GM23338 (cell line): ENCODE measurements at regions not wholly inside any gene's neighbourhood (a gene's known extent, or its start where the extent isn't known, plus 50 kb on each side); places are given as distances from the start of the nearest gene placed in this dataset.
A peak's percentile ranks its signal among the peaks of the same experiment; 100 is the strongest.

ENCODE experiments used
- ATAC-seq: fragments of 200-7000 bp; cut with Tn5 transposase; 3 replicates; pipeline ENCODE4 v1.9.1; 2020
- DNase-seq: peaks from one replicate; pipeline ENCODE4 v3.0.0-alpha.2; 2015; ENCODE audit warnings: low spot score
- H2AFZ ChIP-seq: fragments of 200-600 bp; sonication (generic); 2 replicates; pipeline ENCODE4 v1.8.0; 2016; ENCODE audit warnings: antibody characterized with exemption, mild to moderate bottlenecking, moderate library complexity
- H3F3A ChIP-seq: fragments of 200-600 bp; sonication (generic); replicated peaks from 2 replicates; pipeline ENCODE4 v1.8.0; 2017; ENCODE audit warnings: antibody characterized with exemption, mixed run types, low read depth
- H3K27ac ChIP-seq: fragments of 200-600 bp; sonication (generic); 2 replicates; pipeline ENCODE4 v1.6.1; 2016; ENCODE audit warnings: low read depth
- H3K27me3 ChIP-seq: fragments of 200-600 bp; sonication (generic); 2 replicates; pipeline ENCODE4 v1.8.0; 2016; ENCODE audit warnings: mild to moderate bottlenecking, mixed run types, moderate library complexity; ENCODE audit not compliant: insufficient read depth
- H3K36me3 ChIP-seq: fragments of 200-600 bp; sonication (generic); 2 replicates; pipeline ENCODE4 v1.8.0; 2016; ENCODE audit warnings: mild to moderate bottlenecking; ENCODE audit not compliant: insufficient read depth
- H3K4me1 ChIP-seq: fragments of 200-600 bp; sonication (generic); 2 replicates; pipeline ENCODE4 v1.8.0; 2016; ENCODE audit warnings: mild to moderate bottlenecking, moderate library complexity; ENCODE audit not compliant: insufficient read depth
- H3K4me2 ChIP-seq: fragments of 200-600 bp; sonication (generic); 2 replicates; pipeline ENCODE4 v1.7.1; 2017; ENCODE audit warnings: mixed run types
- H3K4me3 ChIP-seq: fragments of 200-600 bp; sonication (generic); 2 replicates; pipeline ENCODE4 v1.6.1; 2016; ENCODE audit warnings: mixed run types
- H3K79me2 ChIP-seq: fragments of 200-600 bp; sonication (generic); replicated peaks from 2 replicates; pipeline ENCODE4 v1.8.0; 2017; ENCODE audit warnings: mild to moderate bottlenecking; ENCODE audit not compliant: insufficient read depth
- H3K9me2 ChIP-seq: fragments of 200-600 bp; sonication (generic); 2 replicates; pipeline ENCODE4 v1.8.0; 2017; ENCODE audit not compliant: insufficient read depth
- H4K20me1 ChIP-seq: fragments of 200-600 bp; sonication (generic); replicated peaks from 2 replicates; pipeline ENCODE4 v1.8.0; 2017; ENCODE audit warnings: mild to moderate bottlenecking; ENCODE audit not compliant: insufficient read depth
- H3K27ac Mint-ChIP-seq: 2 replicates; pipeline ENCODE4 v1.8.0; 2020; ENCODE audit warnings: inconsistent platforms, mild to moderate bottlenecking, moderate library complexity, mixed read lengths
- H3K27me3 Mint-ChIP-seq: 3 replicates; pipeline ENCODE4 v1.8.0; 2022; ENCODE audit warnings: low read depth, mild to moderate bottlenecking, moderate library complexity, mixed read lengths, inconsistent platforms; ENCODE audit not compliant: insufficient read depth, poor library complexity
- H3K36me3 Mint-ChIP-seq: 3 replicates; pipeline ENCODE4 v1.8.0; 2021; ENCODE audit warnings: low read depth, mild to moderate bottlenecking, inconsistent platforms, moderate library complexity, mixed read lengths
- H3K4me1 Mint-ChIP-seq: 3 replicates; pipeline ENCODE4 v1.8.0; 2020; ENCODE audit warnings: mild to moderate bottlenecking, inconsistent platforms, mixed read lengths
- H3K4me3 Mint-ChIP-seq: 3 replicates; pipeline ENCODE4 v1.8.0; 2021; ENCODE audit warnings: moderate library complexity, mild to moderate bottlenecking, inconsistent platforms, mixed read lengths
- H3K9me3 Mint-ChIP-seq: 3 replicates; pipeline ENCODE4 v1.8.0; 2020; ENCODE audit warnings: moderate library complexity, mild to moderate bottlenecking, inconsistent platforms, mixed read lengths
- EZH2 ChIP-seq: fragments of 200-600 bp; sonication (generic); IDR thresholded peaks from one replicate; pipeline ENCODE4 v1.8.0; 2017; ENCODE audit warnings: antibody characterized with exemption, mild to moderate bottlenecking, low read depth; ENCODE audit not compliant: unreplicated experiment
- EZH2phosphoT487 ChIP-seq: fragments of 200-600 bp; sonication (generic); IDR thresholded peaks from one replicate; pipeline ENCODE4 v1.8.1; 2018; ENCODE audit warnings: antibody characterized with exemption; ENCODE audit not compliant: unreplicated experiment
- NANOG ChIP-seq: IDR thresholded peaks from 2 replicates; pipeline ENCODE4 v1.6.1; 2016; ENCODE audit warnings: antibody characterized with exemption, borderline replicate concordance
- ZNF114 ChIP-seq: fragments of 250-450 bp; sonication (Bioruptor Pico); IDR thresholded peaks from 2 replicates; pipeline ENCODE4 v1.5.0; 2020; ENCODE audit warnings: mild to moderate bottlenecking, moderate library complexity
- ZNF331 ChIP-seq: fragments of 250-450 bp; sonication (Bioruptor Pico); IDR thresholded peaks from 2 replicates; pipeline ENCODE4 v1.5.0; 2020; ENCODE audit warnings: low read depth, mild to moderate bottlenecking, moderate library complexity
- TF ChIP-seq, protein P1 (sequence below): fragments of 250-450 bp; sonication (Bioruptor Pico); IDR thresholded peaks from 2 replicates; pipeline ENCODE4 v1.5.0; 2020; ENCODE audit warnings: mild to moderate bottlenecking, moderate library complexity
- TF ChIP-seq, protein P2 (sequence below): IDR thresholded peaks from 2 replicates; pipeline ENCODE4 v1.6.1; 2016; ENCODE audit warnings: antibody characterized with exemption
- TF ChIP-seq, protein P3 (sequence below), 2 experiments: fragments of 200-600 bp in 1 of 2; sonication (generic) in 1 of 2; conservative IDR thresholded peaks; 2 replicates each; pipeline versions ENCODE4 v1.5.1 to v1.6.1; 2016 to 2017; ENCODE audit warnings: antibody characterized with exemption in 2 of 2, low read depth in 2 of 2, mild to moderate bottlenecking in 2 of 2, moderate library complexity in 1 of 2

GRCh38 chr3:177610686-177611633 is 413.7 kb upstream of the TBL1XR1 start:
- Histone ChIP-seq H4K20me1 (no peaks in the 10 kb centered on the region), H3K27me3 (no peaks in the 10 kb centered on the region), H2AFZ (no peak overlapping the region), H3K9me2 (peaks cover 3% of the 10 kb centered on the region; the same call in 1 of the 2 replicates), H3K27ac (peak overlapping the region; percentile 92), H3K4me2 (peak overlapping the region; percentile 55), H3K36me3 (no peaks in the 10 kb centered on the region), H3K4me1 (peaks cover 43% of the 10 kb centered on the region), H3K4me3 (peak overlapping the region; percentile 0), H3F3A (0 out of 2 replicates have a peak, but pooled peaks cover 6% of the 10 kb centered on the region), H3K79me2 (no peaks in the 10 kb centered on the region)
- H3K27ac Mint-ChIP-seq: peak overlapping the region; percentile 87
- H3K9me3 Mint-ChIP-seq: no peaks in the 10 kb centered on the region
- peaks cover 57% of the 10 kb centered on the region for H3K4me1 Mint-ChIP-seq
- ATAC-seq (peak; percentile 47; the same call in 2 of the 3 replicates), DNase-seq (peak; percentile 55)
- H3K27me3 Mint-ChIP-seq: peaks cover 5% of the 10 kb centered on the region
- TF ChIP-seq EZH2phosphoT487 (no peak), NANOG (peak; percentile 84)
- 0 out of 3 replicates have a peak overlapping the region, but pooled peaks have one; percentile 14 for H3K4me3 Mint-ChIP-seq
- no peaks in the 10 kb centered on the region; the same call in 2 of the 3 replicates for H3K36me3 Mint-ChIP-seq

DNA sequence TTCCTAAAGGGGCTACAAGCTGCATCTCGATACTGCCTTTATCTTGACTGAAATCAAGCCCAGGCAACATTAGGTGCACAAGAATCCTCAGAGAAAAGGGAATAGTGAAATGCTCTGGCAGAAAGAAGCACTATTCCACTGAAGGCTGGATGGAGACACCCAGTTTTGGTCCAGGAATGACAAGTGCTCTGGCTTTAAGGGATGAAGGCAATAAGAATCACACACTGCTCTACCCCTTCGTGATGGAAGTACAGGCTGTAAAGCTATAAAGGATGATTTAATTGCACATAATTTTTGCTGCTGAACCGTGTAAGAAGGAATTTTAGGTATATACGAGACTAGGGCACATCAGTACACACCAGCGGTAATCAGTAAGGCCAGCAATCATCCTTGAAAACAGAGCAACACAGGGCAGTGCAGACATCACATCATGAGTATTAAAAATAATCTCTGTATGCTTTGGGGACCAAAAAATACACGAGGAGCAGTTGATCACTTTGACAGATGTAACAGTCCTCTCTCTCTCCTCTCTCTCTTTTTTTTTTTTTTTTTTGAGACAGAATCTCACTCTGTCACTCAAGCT is 414.6 kb upstream of the TBL1XR1 start:
- ATAC-seq: no peak
- TF ChIP-seq, protein P1, sequence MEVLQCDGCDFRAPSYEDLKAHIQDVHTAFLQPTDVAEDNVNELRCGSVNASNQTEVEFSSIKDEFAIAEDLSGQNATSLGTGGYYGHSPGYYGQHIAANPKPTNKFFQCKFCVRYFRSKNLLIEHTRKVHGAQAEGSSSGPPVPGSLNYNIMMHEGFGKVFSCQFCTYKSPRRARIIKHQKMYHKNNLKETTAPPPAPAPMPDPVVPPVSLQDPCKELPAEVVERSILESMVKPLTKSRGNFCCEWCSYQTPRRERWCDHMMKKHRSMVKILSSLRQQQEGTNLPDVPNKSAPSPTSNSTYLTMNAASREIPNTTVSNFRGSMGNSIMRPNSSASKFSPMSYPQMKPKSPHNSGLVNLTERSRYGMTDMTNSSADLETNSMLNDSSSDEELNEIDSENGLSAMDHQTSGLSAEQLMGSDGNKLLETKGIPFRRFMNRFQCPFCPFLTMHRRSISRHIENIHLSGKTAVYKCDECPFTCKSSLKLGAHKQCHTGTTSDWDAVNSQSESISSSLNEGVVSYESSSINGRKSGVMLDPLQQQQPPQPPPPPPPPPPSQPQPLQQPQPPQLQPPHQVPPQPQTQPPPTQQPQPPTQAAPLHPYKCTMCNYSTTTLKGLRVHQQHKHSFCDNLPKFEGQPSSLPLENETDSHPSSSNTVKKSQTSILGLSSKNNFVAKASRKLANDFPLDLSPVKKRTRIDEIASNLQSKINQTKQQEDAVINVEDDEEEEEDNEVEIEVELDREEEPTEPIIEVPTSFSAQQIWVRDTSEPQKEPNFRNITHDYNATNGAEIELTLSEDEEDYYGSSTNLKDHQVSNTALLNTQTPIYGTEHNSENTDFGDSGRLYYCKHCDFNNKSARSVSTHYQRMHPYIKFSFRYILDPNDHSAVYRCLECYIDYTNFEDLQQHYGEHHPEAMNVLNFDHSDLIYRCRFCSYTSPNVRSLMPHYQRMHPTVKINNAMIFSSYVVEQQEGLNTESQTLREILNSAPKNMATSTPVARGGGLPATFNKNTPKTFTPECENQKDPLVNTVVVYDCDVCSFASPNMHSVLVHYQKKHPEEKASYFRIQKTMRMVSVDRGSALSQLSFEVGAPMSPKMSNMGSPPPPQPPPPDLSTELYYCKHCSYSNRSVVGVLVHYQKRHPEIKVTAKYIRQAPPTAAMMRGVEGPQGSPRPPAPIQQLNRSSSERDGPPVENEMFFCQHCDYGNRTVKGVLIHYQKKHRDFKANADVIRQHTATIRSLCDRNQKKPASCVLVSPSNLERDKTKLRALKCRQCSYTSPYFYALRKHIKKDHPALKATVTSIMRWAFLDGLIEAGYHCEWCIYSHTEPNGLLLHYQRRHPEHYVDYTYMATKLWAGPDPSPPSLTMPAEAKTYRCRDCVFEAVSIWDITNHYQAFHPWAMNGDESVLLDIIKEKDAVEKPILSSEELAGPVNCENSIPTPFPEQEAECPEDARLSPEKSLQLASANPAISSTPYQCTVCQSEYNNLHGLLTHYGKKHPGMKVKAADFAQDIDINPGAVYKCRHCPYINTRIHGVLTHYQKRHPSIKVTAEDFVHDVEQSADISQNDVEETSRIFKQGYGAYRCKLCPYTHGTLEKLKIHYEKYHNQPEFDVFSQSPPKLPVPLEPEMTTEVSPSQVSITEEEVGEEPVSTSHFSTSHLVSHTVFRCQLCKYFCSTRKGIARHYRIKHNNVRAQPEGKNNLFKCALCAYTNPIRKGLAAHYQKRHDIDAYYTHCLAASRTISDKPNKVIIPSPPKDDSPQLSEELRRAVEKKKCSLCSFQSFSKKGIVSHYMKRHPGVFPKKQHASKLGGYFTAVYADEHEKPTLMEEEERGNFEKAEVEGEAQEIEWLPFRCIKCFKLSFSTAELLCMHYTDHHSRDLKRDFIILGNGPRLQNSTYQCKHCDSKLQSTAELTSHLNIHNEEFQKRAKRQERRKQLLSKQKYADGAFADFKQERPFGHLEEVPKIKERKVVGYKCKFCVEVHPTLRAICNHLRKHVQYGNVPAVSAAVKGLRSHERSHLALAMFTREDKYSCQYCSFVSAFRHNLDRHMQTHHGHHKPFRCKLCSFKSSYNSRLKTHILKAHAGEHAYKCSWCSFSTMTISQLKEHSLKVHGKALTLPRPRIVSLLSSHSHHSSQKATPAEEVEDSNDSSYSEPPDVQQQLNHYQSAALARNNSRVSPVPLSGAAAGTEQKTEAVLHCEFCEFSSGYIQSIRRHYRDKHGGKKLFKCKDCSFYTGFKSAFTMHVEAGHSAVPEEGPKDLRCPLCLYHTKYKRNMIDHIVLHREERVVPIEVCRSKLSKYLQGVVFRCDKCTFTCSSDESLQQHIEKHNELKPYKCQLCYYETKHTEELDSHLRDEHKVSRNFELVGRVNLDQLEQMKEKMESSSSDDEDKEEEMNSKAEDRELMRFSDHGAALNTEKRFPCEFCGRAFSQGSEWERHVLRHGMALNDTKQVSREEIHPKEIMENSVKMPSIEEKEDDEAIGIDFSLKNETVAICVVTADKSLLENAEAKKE (CRISPR knock-in tag): no peak
- TF ChIP-seq EZH2 (no peak), ZNF331 (CRISPR knock-in tag) (no peak), NANOG (no peak), EZH2phosphoT487 (no peak), ZNF114 (no peak)
- TF ChIP-seq, protein P2, sequence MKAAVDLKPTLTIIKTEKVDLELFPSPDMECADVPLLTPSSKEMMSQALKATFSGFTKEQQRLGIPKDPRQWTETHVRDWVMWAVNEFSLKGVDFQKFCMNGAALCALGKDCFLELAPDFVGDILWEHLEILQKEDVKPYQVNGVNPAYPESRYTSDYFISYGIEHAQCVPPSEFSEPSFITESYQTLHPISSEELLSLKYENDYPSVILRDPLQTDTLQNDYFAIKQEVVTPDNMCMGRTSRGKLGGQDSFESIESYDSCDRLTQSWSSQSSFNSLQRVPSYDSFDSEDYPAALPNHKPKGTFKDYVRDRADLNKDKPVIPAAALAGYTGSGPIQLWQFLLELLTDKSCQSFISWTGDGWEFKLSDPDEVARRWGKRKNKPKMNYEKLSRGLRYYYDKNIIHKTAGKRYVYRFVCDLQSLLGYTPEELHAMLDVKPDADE: no peak
- TF ChIP-seq, protein P3, sequence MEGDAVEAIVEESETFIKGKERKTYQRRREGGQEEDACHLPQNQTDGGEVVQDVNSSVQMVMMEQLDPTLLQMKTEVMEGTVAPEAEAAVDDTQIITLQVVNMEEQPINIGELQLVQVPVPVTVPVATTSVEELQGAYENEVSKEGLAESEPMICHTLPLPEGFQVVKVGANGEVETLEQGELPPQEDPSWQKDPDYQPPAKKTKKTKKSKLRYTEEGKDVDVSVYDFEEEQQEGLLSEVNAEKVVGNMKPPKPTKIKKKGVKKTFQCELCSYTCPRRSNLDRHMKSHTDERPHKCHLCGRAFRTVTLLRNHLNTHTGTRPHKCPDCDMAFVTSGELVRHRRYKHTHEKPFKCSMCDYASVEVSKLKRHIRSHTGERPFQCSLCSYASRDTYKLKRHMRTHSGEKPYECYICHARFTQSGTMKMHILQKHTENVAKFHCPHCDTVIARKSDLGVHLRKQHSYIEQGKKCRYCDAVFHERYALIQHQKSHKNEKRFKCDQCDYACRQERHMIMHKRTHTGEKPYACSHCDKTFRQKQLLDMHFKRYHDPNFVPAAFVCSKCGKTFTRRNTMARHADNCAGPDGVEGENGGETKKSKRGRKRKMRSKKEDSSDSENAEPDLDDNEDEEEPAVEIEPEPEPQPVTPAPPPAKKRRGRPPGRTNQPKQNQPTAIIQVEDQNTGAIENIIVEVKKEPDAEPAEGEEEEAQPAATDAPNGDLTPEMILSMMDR (conservative IDR thresholded peaks at IDR 0.05; ENCODE audit: low read depth in 2 of 2): no peak

More for the DNA sequence above, 414.6 kb upstream of the TBL1XR1 start:
- Mint-ChIP-seq H3K27me3 (peaks cover 5% of the 10 kb centered on the region), H3K9me3 (no peaks in the 10 kb centered on the region), H3K27ac (peak overlapping the region; percentile 87), H3K4me1 (peaks cover 54% of the 10 kb centered on the region), H3K36me3 (no peaks in the 10 kb centered on the region; the same call in 2 of the 3 replicates), H3K4me3 (no peak overlapping the region)
- peak overlapping the region; percentile 0; the same call in 1 of the 2 replicates for H3K4me3 ChIP-seq
- H3F3A ChIP-seq: 0 out of 2 replicates have a peak, but pooled peaks cover 6% of the 10 kb centered on the region
- peak; percentile 17 for DNase-seq
- H3K36me3 ChIP-seq: no peaks in the 10 kb centered on the region
- no peaks in the 10 kb centered on the region for H3K27me3 ChIP-seq
- no peaks in the 10 kb centered on the region for H3K79me2 ChIP-seq
- H3K27ac ChIP-seq: peak overlapping the region; percentile 92
- H2AFZ ChIP-seq: no peak overlapping the region
- H4K20me1 ChIP-seq: no peaks in the 10 kb centered on the region
- peaks cover 43% of the 10 kb centered on the region for H3K4me1 ChIP-seq
- H3K4me2 ChIP-seq: peak overlapping the region; percentile 55
- peaks cover 3% of the 10 kb centered on the region; the same call in 1 of the 2 replicates for H3K9me2 ChIP-seq
